ENCODE measurements at regions not wholly inside any gene's neighbourhood (a gene's known extent, or its start where the extent isn't known, plus 50 kb on each side); places are given as distances from the start of the nearest gene placed in this dataset.

DNA sequence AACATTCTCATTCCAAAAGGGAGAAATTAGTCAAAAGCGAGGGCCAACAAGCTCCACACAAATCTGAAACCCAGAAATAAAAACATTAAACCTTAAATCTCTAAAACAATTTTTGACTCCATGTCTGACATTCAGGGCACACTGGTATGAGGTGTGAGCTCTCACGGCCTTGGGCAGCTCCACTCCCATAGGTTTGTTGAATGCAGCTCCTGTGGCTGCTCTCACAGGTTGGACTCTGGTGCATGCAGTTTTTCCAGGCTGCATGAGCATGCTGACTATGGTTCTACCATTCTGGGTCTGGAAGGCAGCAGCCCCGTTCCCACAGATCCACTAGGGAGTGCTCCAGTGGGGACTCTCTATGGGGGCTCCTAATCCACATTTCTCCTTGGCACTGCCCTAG is 887.1 kb upstream of the GHITM start:
- TF ChIP-seq, protein P1, sequence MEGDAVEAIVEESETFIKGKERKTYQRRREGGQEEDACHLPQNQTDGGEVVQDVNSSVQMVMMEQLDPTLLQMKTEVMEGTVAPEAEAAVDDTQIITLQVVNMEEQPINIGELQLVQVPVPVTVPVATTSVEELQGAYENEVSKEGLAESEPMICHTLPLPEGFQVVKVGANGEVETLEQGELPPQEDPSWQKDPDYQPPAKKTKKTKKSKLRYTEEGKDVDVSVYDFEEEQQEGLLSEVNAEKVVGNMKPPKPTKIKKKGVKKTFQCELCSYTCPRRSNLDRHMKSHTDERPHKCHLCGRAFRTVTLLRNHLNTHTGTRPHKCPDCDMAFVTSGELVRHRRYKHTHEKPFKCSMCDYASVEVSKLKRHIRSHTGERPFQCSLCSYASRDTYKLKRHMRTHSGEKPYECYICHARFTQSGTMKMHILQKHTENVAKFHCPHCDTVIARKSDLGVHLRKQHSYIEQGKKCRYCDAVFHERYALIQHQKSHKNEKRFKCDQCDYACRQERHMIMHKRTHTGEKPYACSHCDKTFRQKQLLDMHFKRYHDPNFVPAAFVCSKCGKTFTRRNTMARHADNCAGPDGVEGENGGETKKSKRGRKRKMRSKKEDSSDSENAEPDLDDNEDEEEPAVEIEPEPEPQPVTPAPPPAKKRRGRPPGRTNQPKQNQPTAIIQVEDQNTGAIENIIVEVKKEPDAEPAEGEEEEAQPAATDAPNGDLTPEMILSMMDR (IDR thresholded peaks at IDR 0.05): no peak
- TF ChIP-seq POLR2A (IDR thresholded peaks at IDR 0.05): no peak

All from heart left ventricle (tissue), 13 donors.